H9 (cell line): ENCODE measurements at regions not wholly inside any gene's neighbourhood (a gene's known extent, or its start where the extent isn't known, plus 50 kb on each side); places are given as distances from the start of the nearest gene placed in this dataset.

Source experiments
- DNase-seq: peaks from one replicate; pipeline ENCODE4 v3.0.0-alpha.2; 2017
- H2AFZ ChIP-seq: one replicate; pipeline ENCODE4 v1.6.1; 2013; ENCODE audit warnings: mild to moderate bottlenecking, low read length, control low read depth, moderate library complexity
- H2AK5ac ChIP-seq: 2 replicates; pipeline ENCODE4 v1.6.1; 2013; ENCODE audit warnings: low read length, control low read depth, mixed read lengths; ENCODE audit not compliant: insufficient read length
- H2BK120ac ChIP-seq: one replicate; pipeline ENCODE4 v1.6.1; 2013; ENCODE audit warnings: low read depth, mild to moderate bottlenecking, low read length, control low read depth, inconsistent platforms; ENCODE audit not compliant: poor library complexity, severe bottlenecking
- H2BK12ac ChIP-seq: 2 replicates; pipeline ENCODE4 v1.6.1; 2013; ENCODE audit warnings: low read length, control low read depth, mixed read lengths, low read depth; ENCODE audit not compliant: insufficient read length
- H2BK15ac ChIP-seq: 2 replicates; pipeline ENCODE4 v1.6.1; 2013; ENCODE audit warnings: low read depth, low read length, control low read depth
- H2BK20ac ChIP-seq: one replicate; pipeline ENCODE4 v1.6.1; 2013; ENCODE audit warnings: low read depth, mild to moderate bottlenecking, low read length, control low read depth, inconsistent platforms; ENCODE audit not compliant: poor library complexity, severe bottlenecking
- H2BK5ac ChIP-seq: 2 replicates; pipeline ENCODE4 v1.6.1; 2013; ENCODE audit warnings: low read length, control low read depth, mixed read lengths; ENCODE audit not compliant: insufficient read length
- H3K14ac ChIP-seq: 2 replicates; pipeline ENCODE4 v1.6.1; 2013; ENCODE audit warnings: low read length, control low read depth; ENCODE audit not compliant: insufficient read depth
- H3K18ac ChIP-seq: 2 replicates; pipeline ENCODE4 v1.6.1; 2013; ENCODE audit warnings: low read depth, mild to moderate bottlenecking, mixed read lengths, low read length, control low read depth; ENCODE audit not compliant: insufficient read length
- H3K23ac ChIP-seq: 2 replicates; pipeline ENCODE4 v1.6.1; 2013; ENCODE audit warnings: low read length, control low read depth, mixed read lengths, low read depth; ENCODE audit not compliant: insufficient read length
- H3K23me2 ChIP-seq: 2 replicates; pipeline ENCODE4 v1.6.1; 2013; ENCODE audit warnings: low read depth, mild to moderate bottlenecking, mixed read lengths, low read length, control low read depth; ENCODE audit not compliant: insufficient read length, poor library complexity, severe bottlenecking
- H3K27ac ChIP-seq: 2 replicates; pipeline ENCODE4 v1.5.1; 2013; ENCODE audit warnings: low read length, control low read depth, mixed read lengths, low read depth; ENCODE audit not compliant: insufficient read length
- H3K27me3 ChIP-seq: 2 replicates; pipeline ENCODE4 v1.6.1; 2013; ENCODE audit warnings: low read length, control low read depth, inconsistent platforms; ENCODE audit not compliant: insufficient read depth
- H3K4ac ChIP-seq: 2 replicates; pipeline ENCODE4 v1.6.1; 2013; ENCODE audit warnings: low read depth, mild to moderate bottlenecking, control low read depth, inconsistent platforms, low read length, moderate library complexity
- H3K4me1 ChIP-seq: 2 replicates; pipeline ENCODE4 v1.6.1; 2013; ENCODE audit warnings: low read length, control low read depth, inconsistent platforms; ENCODE audit not compliant: insufficient read depth
- H3K4me2 ChIP-seq: 2 replicates; pipeline ENCODE4 v1.6.1; 2013; ENCODE audit warnings: low read length, control low read depth, mixed read lengths; ENCODE audit not compliant: insufficient read length, insufficient read depth
- H3K56ac ChIP-seq: 2 replicates; pipeline ENCODE4 v1.6.1; 2013; ENCODE audit warnings: low read depth, mild to moderate bottlenecking, mixed read lengths, low read length, control low read depth; ENCODE audit not compliant: insufficient read length
- H3K79me1 ChIP-seq: 2 replicates; pipeline ENCODE4 v1.6.1; 2013; ENCODE audit warnings: low read depth, mild to moderate bottlenecking, moderate library complexity, low read length, control low read depth, inconsistent platforms; ENCODE audit not compliant: insufficient read depth, poor library complexity, severe bottlenecking
- H3K79me2 ChIP-seq: 2 replicates; pipeline ENCODE4 v1.6.1; 2013; ENCODE audit warnings: low read length, control low read depth, inconsistent platforms; ENCODE audit not compliant: insufficient read depth
- H3K9ac ChIP-seq: 2 replicates; pipeline ENCODE4 v1.6.1; 2013; ENCODE audit warnings: low read length, control low read depth, mixed read lengths; ENCODE audit not compliant: insufficient read length; ENCODE audit errors: extremely low read depth
- H3K9me3 ChIP-seq: one replicate; pipeline ENCODE4 v1.6.1; 2013; ENCODE audit warnings: low read depth, low read length, inconsistent platforms; ENCODE audit not compliant: control insufficient read depth
- H3T11ph ChIP-seq: one replicate; pipeline ENCODE4 v1.6.1; 2013; ENCODE audit warnings: mild to moderate bottlenecking, low read length, control low read depth, inconsistent platforms
- H4K20me1 ChIP-seq: one replicate; pipeline ENCODE4 v1.6.1; 2013; ENCODE audit not compliant: control insufficient read depth, insufficient read length, insufficient read depth
- H4K5ac ChIP-seq: 2 replicates; pipeline ENCODE4 v1.6.1; 2013; ENCODE audit warnings: low read depth, mild to moderate bottlenecking, mixed read lengths, low read length, control low read depth; ENCODE audit not compliant: insufficient read length
- H4K8ac ChIP-seq: replicated peaks from 2 replicates; pipeline ENCODE4 v1.6.1; 2013; ENCODE audit warnings: low read length, control low read depth, mixed read lengths, low read depth; ENCODE audit not compliant: insufficient read length
- H4K91ac ChIP-seq: 2 replicates; pipeline ENCODE4 v1.6.1; 2013; ENCODE audit warnings: low read depth, mild to moderate bottlenecking, moderate library complexity, mixed read lengths, low read length, control low read depth; ENCODE audit not compliant: insufficient read length
- H3K27ac Mint-ChIP-seq, 3 experiments: 2 replicates in 2 of 3; 3 replicates in 1 of 3; pipeline ENCODE4 v1.8.0; 2020 to 2021; ENCODE audit warnings: mixed read lengths in 3 of 3, mild to moderate bottlenecking in 1 of 3, moderate library complexity in 1 of 3
- H3K27me3 Mint-ChIP-seq: 2 replicates; pipeline ENCODE4 v1.8.0; 2021; ENCODE audit warnings: low read depth, mild to moderate bottlenecking, moderate library complexity, mixed read lengths
- H3K36me3 Mint-ChIP-seq, 3 experiments: 2 replicates in 2 of 3; 3 replicates in 1 of 3; pipeline ENCODE4 v1.8.0; 2020 to 2021; ENCODE audit warnings: low read depth in 3 of 3, mixed read lengths in 3 of 3; ENCODE audit not compliant: insufficient read depth in 1 of 3
- H3K4me1 Mint-ChIP-seq, 2 experiments: 2 replicates each; pipeline ENCODE4 v1.8.0; 2020; ENCODE audit warnings: mixed read lengths in 2 of 2
- H3K4me3 Mint-ChIP-seq, 2 experiments: 2 replicates in 1 of 2; 3 replicates in 1 of 2; pipeline ENCODE4 v1.8.0; 2020 to 2021; ENCODE audit warnings: mild to moderate bottlenecking in 2 of 2, mixed read lengths in 2 of 2, moderate library complexity in 1 of 2
- H3K9me3 Mint-ChIP-seq, 2 experiments: 2 replicates in 1 of 2; 3 replicates in 1 of 2; pipeline ENCODE4 v1.8.0; 2020; ENCODE audit warnings: mild to moderate bottlenecking in 2 of 2, mixed read lengths in 2 of 2, moderate library complexity in 1 of 2
- TF ChIP-seq, protein P1 (sequence below): fragments of 200-600 bp; sonication (generic); conservative IDR thresholded peaks from 3 replicates; pipeline ENCODE4 v1.8.0; 2021; ENCODE audit warnings: antibody characterized with exemption, mild to moderate bottlenecking

DNA sequence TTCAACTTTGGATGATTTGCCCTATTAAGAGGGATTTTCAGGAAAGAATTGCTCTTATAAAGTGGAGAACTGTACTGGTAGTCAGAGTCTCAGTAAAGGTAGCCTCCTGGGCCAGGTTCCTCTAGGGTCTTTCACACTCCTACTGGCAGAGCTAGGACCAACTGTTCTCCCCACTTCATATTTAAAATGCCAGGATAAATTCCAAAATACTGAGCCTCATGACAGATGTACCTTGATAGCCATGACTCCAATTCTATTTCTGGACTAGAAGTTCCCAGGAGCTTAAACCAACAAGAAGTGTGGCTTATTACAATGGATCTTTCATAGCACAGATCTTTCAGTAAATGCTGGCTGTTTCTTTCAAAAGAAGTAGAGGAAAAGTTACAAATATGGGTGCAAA is 126.5 kb downstream of the C12orf75 start:
- Histone ChIP-seq H3K4ac (no peak overlapping the region), H3K27ac (no peak overlapping the region), H2BK20ac (no peak overlapping the region), H4K8ac (no peak overlapping the region), H3T11ph (no peak overlapping the region), H2BK15ac (no peak overlapping the region), H2BK120ac (no peak overlapping the region), H3K14ac (no peak overlapping the region), H4K20me1 (no peaks in the 10 kb centered on the region), H4K5ac (no peak overlapping the region), H4K91ac (no peak overlapping the region), H3K4me1 (no peaks in the 10 kb centered on the region), H3K56ac (no peak overlapping the region), H3K23me2 (no peaks in the 10 kb centered on the region), H3K23ac (no peak overlapping the region), H2BK12ac (no peak overlapping the region), H3K18ac (no peak overlapping the region), H3K79me2 (no peaks in the 10 kb centered on the region; the same call in 1 of the 2 replicates), H2AFZ (no peak overlapping the region), H3K9me3 (no peaks in the 10 kb centered on the region), H3K27me3 (no peaks in the 10 kb centered on the region), H3K9ac (no peak overlapping the region), H3K4me2 (no peak overlapping the region), H3K79me1 (no peaks in the 10 kb centered on the region), H2BK5ac (no peak overlapping the region), H2AK5ac (no peak overlapping the region)
- Mint-ChIP-seq H3K27ac (no peak overlapping the region), H3K9me3 (peaks cover 8 to 9% of the 10 kb centered on the region in 2 experiments; a peak in 3 of 5 replicates), H3K27me3 (no peaks in the 10 kb centered on the region), H3K4me1 (peaks cover 5 to 13% of the 10 kb centered on the region in 2 experiments; a peak in 2 of 4 replicates), H3K4me3 (no peak overlapping the region), H3K36me3 (no peaks in the 10 kb centered on the region; a peak in 2 of 7 replicates)
- TF ChIP-seq, protein P1, sequence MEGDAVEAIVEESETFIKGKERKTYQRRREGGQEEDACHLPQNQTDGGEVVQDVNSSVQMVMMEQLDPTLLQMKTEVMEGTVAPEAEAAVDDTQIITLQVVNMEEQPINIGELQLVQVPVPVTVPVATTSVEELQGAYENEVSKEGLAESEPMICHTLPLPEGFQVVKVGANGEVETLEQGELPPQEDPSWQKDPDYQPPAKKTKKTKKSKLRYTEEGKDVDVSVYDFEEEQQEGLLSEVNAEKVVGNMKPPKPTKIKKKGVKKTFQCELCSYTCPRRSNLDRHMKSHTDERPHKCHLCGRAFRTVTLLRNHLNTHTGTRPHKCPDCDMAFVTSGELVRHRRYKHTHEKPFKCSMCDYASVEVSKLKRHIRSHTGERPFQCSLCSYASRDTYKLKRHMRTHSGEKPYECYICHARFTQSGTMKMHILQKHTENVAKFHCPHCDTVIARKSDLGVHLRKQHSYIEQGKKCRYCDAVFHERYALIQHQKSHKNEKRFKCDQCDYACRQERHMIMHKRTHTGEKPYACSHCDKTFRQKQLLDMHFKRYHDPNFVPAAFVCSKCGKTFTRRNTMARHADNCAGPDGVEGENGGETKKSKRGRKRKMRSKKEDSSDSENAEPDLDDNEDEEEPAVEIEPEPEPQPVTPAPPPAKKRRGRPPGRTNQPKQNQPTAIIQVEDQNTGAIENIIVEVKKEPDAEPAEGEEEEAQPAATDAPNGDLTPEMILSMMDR, result no peak
- no peak for DNase-seq
